GM19239 (cell line): ENCODE measurements at regions not wholly inside any gene's neighbourhood (a gene's known extent, or its start where the extent isn't known, plus 50 kb on each side); places are given as distances from the start of the nearest gene placed in this dataset.
"Not testable (repeated sequence)": the region's sequence is repeated elsewhere in the genome, so short reads cannot be mapped to it uniquely, and the experiment has no call there.

Source experiments
- DNase-seq: peaks from one replicate; pipeline ENCODE4 v3.0.0; 2011; ENCODE audit warnings: low spot score; ENCODE audit not compliant: insufficient read length
- FAIRE-seq: peaks from 2 replicates; lab custom pipeline; 2011; peaks lifted over from hg19 to GRCh38; lab: Jason Lieb, UNC

DNA sequence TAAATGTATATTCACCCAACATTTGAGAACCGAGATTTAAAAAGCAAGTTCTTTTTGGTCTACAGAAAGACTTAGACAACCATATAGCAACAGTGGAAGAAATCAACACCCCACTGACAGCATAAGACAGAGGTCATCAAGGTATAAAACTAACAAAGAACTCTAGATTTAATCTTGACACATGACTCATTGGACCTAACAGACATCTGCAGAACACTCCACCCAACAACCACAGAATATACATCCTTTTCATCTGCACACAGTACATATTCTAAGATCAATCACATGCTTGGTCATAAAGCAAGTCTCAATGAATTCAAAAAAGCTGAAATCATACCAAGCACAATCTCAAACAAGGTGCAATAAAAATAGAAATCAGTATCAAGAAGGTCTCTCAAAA is 65.8 kb downstream of the SPIN4 start:
- FAIRE-seq, result no peak
- DNase-seq, result no peak

DNA sequence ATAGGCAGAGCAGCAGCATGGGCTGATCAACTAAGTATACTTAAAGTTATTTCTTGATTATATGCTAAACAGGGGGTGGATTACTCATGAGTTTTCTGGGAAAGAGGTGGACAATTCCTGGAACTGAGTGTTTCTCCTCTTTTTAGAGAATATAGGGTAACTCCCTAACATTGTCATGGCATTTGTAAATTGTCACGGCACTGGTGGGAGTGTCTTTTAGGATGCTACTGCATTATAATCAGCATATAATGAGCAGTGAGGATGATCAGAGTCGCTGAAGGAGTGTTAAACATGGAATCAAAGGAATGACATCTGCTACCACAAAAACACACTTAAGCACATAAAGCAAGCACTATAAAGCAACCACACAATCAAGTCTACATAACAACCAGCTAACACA is 66.5 kb downstream of the SPIN4 start:
- no peak for FAIRE-seq
- no peak for DNase-seq

DNA sequence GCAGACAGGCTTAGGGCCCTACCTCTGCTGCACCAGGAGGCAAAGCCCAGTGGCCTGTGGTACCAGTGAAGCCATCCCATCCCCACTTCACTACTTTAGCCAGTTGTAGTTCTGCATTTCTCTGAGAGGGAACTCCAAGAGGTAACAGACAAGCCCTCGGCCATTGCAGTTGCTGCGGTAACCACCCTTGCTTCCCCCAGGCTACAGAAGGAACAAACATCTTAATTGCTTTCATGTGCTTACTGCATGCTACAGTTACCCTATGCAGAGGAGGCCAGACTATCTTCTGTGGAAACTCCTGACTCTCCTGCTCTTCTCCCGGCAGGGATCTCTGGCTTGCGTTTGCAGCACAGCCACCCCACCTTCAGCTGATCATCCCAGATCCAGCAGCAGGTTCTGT is 67.8 kb downstream of the SPIN4 start:
- FAIRE-seq, result no peak
- DNase-seq, result no peak

DNA sequence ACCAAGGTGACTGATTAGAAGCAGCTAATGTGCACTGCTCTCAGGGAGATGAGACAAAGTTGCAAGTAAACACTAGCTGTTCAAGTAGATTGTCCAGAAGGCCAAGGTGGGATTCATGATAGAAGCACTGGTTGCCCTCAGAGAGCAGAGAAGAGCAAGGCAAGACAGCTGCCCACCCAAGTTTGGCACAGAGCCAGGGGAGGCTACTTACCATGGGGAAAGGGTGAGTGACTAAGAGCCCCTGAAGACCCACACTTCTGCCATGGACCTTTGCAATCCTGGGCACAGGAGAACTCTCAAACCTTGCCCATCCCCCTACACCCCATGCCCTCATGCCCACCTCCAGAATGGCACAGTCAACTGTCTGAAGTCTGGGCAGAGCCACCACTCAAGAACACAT is 68.3 kb downstream of the SPIN4 start:
- DNase-seq (no peak), FAIRE-seq (no peak)

DNA sequence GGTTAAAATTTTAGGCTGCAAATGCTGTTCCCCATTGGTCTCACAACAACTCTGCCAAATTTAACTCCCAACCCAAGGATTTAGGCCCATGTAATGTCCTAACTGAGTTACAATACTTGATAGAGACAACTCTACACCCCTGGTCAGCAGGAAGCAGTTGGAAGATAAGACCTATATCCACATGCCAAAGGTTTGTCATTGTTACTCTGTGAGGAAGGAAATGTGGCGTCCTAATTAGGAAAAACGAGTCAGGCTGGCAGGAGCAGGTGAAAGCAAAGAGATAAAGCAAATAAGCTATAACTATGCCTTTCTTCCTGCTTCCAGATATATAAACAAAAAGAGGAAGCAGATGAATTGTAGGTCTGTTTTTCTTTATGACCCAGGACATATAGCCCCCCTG is 69.1 kb downstream of the SPIN4 start:
- FAIRE-seq (no peak), DNase-seq (no peak)

DNA sequence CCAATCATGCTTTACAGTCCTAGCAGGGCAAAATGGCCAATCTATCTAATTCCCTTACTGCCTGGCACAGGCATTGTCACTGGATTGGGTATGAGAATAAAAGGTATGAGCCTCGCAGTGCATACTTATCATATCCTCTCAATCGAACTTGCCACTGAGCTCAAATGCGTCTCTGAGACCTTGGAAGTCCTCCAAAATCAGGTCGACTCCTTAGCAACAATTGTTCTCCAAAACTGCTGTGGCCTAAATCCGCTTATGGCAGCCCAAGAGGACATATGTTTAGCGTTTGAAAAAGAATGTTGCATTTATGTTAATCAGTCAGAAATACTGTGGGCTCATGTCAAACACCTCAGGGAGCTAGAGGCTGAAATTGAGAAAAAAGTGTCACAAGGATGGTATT is 69.7 kb downstream of the SPIN4 start:
- DNase-seq (no peak), FAIRE-seq (no peak)

DNA sequence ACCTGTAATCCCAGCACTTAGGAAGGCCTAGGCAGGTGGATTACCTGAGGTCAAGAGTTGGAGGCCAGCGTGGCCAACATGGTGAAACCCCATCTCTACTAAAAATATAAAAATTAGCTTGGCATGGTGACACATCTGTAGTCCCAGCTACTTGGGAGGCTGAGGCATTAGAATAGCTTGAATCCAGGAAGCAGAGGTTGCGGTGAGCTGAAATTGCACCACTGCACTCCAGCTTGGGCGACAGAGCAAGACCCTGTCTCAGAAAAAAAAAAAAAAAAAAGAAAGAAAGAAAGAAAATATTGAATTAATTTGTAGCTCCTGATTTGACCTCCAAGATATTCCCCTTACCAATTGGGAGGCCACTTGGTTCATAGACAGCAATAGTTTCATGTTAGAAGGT is 73.7 kb downstream of the SPIN4 start:
- not testable (repeated sequence) for FAIRE-seq, DNase-seq

DNA sequence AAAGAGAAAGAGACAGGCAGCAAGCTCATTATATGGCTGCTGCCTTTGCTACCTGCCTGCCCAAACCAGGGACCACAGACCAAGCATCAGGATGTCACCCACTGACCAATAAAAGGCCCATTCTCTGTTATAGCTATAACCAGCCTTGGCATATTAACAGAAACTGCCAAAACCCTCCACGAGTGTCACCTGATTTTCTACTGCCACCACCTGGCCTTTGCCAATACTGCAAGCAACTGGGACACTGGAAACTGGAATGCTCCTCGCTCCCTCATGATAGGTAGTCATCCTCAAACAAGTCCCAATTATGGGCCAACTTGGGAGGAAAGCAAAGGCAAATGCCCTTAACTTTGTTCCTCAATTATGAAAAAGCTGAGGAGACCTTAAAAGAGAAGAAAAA is 76.0 kb downstream of the SPIN4 start:
- peak; percentile 77 for FAIRE-seq
- peak; percentile 7 for DNase-seq

DNA sequence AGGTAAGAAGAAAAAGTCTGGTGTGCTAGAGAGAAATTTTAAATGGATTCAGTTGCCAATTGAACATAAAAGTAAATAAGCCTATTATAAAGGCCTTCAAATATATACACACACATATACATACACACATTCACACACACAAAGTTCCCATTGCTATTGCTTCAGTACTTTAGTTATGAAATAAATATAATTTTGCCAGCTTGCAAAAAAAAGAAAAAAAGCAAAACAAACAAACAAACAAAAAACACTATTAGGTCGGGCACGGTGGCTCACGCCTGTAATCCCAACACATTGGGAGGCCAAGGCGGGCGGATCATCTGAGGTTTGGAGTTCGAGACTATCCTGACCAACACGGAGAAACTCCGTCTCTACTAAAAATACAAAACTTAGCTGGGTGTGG is 80.3 kb downstream of the SPIN4 start:
- no peak for DNase-seq
- FAIRE-seq, result no peak

DNA sequence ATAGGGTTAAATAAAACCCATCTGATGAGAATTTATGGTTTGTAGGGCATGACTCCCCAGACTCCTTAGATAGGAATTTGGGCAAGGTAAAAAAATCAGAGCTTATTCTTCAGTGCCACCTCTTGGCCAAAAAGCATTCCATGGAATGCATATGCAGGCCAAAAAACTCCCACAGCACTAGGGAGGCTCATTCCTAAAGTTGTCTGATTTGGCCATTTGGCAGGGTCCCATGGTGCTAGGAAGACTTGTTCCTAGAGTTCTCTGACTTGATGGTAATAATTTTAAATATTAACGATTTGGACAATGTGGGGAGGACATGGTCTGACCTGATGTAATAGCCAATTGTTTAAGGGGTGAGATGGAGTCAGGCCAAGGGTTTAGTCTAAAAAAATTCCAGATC is 93.0 kb downstream of the SPIN4 start:
- no peak for DNase-seq
- no peak for FAIRE-seq

DNA sequence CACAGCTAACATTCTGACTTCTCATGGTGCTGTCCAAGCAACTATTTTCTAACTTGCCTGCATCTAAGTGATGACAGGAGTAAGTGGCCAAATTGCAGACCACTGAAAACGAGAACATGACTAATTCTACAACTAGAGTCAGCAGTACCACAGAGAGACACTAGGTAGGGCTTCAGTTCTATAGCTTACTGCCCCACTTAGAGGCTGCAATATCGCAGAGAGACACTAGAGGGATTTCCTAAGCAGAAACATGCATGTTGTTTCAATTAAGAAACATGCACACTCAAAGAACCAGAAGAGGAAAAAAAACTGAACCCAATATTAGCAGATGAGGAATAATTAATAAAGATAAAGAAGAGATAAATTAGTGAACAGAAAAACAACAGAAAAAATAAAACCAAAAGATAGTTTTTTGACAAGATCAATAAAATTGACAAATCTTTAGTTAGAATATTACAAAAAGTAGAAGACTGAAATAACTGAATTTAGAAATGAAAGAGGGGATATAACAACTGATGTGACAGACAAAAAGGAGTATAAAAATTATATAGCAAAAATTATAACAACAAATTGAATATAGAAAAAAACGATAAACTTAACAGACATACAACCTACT is 100.8 kb downstream of the SPIN4 start:
- FAIRE-seq, result peak; percentile 97
- peak; percentile 1 for DNase-seq

DNA sequence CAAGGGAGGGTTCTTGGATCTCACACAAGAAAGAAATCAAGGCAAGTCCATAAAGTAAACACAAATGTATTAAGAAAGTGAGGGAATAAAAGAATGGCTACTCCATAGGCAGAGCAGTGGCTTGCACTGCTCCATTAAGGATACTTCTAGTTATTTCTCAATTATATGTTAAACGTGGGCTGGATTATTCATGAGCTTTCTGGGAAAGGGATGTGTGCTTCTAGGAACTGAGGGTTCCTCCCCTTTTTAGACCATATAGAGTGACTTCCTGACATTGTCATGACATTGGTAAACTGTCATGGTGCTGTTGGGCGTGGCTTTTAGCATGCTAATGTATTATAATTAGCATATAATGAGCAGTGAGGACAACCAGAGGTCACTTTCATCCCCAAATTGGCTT is 108.4 kb downstream of the SPIN4 start:
- FAIRE-seq, DNase-seq: not testable (repeated sequence)

DNA sequence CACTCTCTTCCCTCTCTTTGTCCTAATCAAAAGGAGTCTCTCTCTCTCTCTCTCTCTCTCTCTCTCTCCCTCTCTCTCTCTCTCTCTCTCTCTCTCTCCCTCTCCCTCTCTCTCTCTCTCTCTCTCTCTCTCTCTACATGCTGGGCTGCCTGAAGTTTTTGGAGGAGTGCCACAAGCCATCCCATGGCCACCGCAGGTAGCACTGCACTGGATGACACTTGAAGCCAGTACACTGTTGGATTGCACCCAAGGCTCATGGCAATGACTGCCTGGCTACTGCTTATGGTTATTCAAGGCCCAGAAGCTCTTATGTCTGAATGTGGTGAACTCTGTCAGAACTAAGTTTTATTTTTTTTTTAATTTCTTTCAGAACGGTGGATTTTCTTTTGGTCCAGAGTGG is 115.2 kb downstream of the SPIN4 start:
- DNase-seq, FAIRE-seq: not testable (repeated sequence)

DNA sequence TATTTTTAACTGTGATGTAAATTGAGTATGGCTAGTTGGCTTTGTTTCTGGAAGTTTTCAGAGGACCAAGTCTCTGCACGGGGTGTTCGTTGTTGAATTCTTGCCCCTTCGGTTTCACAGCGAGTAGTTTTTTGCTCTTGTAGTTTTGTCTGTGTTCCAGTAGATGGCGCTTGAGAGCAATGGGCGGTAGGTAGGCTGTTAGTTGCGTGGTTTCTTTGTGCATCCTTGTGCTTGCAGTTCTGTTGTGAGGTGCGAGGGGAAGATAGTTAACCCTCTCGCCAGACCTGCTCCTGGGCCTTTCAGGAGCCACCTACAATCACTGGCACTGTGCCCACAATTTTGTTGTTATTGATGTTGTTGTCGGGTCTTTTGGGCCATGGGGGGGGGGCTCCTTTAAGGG is 118.1 kb downstream of the SPIN4 start:
- not testable (repeated sequence) for DNase-seq, FAIRE-seq

DNA sequence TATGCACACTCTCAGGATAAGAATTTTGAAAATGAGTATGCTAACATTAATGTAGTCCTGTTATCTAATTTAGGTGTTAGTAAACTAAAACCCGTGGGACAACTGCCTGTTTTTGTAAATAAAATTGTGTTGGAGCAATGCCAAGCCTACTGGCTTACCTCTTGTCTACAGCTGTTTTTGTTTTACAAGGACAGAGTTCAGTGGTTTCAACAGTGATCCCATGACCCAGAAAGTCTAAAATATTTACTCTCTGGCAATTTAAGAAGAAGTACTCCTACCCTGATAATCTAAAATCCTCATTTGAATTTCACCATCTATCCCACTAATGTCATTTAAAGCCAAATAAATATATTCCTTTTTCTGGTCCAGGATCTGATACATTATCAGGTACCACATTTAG is 132.9 kb downstream of the SPIN4 start:
- FAIRE-seq, DNase-seq: not testable (repeated sequence)

DNA sequence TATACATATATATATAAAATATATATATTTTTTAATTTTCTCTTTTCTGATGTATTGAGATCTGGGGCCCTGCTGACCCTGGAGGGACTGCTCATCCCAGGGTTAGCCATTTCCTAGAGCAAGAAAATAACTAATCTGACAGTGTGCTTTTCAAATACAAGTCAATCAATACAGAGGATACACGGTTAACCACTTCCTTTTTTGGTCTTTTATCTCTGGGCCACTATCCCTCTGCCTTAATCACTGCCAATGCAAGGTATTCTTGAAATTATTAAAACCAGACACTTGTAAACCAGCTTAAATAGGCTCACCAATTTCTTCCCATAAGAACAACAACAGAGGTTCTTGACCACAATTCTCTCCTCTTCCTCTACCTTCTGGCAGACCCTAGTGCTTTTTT is 133.6 kb downstream of the SPIN4 start:
- not testable (repeated sequence) for FAIRE-seq, DNase-seq

DNA sequence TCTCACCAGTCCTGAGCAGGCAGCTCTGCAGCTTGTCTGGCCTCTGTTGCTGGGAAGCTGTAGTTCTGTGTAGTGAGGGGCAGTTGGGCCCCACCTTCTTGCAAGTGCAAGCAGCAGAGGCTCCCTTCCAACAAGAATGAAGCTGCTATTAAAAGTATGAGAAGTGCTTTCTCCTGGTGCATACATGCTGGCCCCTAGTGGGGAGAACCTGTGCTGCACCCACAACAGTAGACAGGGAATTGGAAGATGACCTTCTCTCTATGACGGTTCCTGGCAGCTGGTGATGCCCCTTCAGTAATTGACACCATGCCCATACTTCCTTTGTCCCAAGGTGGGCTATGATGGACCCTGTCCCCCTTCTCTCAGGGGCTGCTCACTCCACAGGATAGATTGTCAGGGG is 141.5 kb downstream of the SPIN4 start:
- DNase-seq, result not testable (repeated sequence)
- peak; percentile 21 for FAIRE-seq

DNA sequence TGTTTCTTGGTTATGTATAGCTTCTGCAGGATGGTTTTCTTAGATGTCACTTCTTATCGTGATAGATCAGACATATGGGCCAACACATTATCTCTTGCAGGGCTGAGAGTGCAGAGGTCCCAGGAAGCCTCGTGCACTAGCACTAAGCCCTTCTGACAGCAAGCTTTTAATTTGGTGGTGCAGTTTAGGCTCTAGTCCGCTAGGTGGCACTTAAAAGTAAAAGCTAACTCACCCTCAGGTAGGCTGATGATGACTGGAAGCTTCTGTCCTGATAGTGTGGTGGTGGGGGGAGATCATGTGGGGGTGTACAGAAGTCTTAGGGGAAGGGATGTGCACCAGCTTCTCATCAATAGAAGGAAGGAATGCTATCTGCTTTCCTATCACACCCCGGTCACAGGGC is 142.0 kb downstream of the SPIN4 start:
- not testable (repeated sequence) for FAIRE-seq, DNase-seq

DNA sequence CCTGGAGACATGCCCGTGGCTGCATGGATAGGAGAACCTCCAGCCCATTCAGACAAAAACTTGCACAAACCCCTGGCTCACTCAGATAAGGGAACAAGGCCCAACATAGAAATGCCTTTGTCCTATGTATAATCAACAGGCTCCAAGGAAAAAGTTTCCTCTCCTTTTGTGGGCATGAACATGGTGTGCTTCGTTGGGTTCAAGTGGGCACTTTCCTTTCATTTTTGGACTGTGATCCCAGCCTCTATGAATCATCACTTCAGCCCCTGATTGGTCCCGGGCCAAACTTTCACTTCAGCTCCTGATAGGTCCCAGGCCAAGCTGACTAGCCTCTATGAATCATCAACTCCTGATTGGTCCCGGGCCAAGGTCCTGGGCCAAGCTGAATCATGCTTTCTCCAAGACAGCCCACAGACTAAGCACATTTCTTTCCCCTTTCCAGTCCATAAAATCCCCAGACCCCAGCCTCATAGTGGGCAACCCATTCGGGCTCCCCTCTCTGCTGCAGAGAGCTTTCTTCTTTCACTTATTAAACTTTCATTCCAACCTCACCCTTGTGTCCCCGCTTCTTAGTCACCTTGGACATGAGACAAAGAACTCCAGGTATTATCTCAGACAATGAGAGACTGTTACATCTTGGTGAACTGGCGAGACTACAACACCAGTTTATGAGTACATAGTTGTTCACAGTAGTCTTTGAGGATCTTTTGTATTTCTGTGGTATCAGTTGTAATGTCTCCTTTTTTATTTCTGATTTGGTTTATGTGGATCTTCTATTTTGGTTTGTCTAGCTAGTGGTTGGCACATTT is 146.7 kb downstream of the SPIN4 start:
- FAIRE-seq, DNase-seq: not testable (repeated sequence)

DNA sequence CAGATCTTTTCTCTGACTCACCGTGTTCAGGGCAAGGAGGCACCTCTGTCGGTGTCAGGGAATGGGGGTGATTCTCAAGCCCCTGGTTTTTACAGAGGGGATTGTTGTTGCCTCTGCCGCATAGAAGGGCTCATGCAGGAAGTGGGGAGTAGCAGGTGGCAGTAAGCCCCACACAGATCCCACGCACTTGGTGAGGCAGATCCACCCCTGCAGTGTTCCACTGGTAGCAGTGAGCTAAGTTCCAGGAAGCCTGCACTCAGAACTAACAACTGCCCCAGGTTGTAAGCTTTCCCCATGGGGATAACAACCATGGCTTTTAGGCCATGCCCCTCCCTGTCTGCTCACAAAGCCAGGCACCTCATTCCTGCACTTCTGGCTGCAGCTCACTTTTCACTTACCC is 149.1 kb downstream of the SPIN4 start:
- not testable (repeated sequence) for FAIRE-seq, DNase-seq

DNA sequence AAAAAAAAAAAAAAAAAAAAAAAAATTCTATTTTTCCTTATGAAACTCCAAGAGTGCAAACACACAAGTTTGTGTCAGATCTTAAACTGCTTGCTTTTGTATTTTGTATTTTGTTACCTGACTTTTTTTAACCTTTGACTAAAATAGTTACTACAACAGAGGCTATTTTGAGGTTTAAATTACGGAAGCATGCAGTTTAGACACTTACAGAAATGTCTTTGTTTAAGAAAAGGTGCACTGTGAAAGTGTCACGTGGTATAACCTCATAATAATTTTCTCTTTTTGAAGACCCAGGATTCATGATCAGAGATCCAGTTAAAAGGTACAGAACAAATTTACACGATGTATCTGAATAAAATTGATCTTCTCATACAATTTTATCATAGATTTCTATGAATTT is 152.4 kb downstream of the SPIN4 start:
- FAIRE-seq, result not testable (repeated sequence)

More for the DNA sequence above, 152.4 kb downstream of the SPIN4 start:
- DNase-seq, result not testable (repeated sequence)
